ENCODE measurements at regions not wholly inside any gene's neighbourhood (a gene's known extent, or its start where the extent isn't known, plus 50 kb on each side); places are given as distances from the start of the nearest gene placed in this dataset.
"Not testable (repeated sequence)": the region's sequence is repeated elsewhere in the genome, so short reads cannot be mapped to it uniquely, and the experiment has no call there.

- no peak for DNase-seq
Measured at GRCh38 chr17:22654447-22654846, 962.1 kb downstream of the KCNJ18 start.

GRCh38 chr17:22669721-22670120 lies 977.4 kb downstream of the KCNJ18 start:
- DNase-seq = no peak

GRCh38 chr17:22671110-22671509 lies 978.8 kb downstream of the KCNJ18 start:
- no peak for DNase-seq

- no peak for DNase-seq
Measured at GRCh38 chr17:22692066-22692805, 999.9 kb downstream of the KCNJ18 start.

GRCh38 chr17:22692806-22693171 lies 1000.5 kb downstream of the KCNJ18 start:
- DNase-seq = no peak

- no peak for DNase-seq
Measured at GRCh38 chr17:22694362-22695227, 1002.3 kb downstream of the KCNJ18 start.

- DNase-seq = no peak
Measured at GRCh38 chr17:22695228-22695619, 1002.9 kb downstream of the KCNJ18 start.

GRCh38 chr17:22703204-22703603 lies 1010.9 kb downstream of the KCNJ18 start:
- DNase-seq = peak; percentile 1

GRCh38 chr17:22703786-22704441 lies 1011.6 kb downstream of the KCNJ18 start:
- DNase-seq = peak; percentile 1

GRCh38 chr17:22704674-22705073 lies 1012.4 kb downstream of the KCNJ18 start:
- no peak for DNase-seq

GRCh38 chr17:22707626-22708025 lies 1015.3 kb downstream of the KCNJ18 start:
- no peak for DNase-seq

GRCh38 chr17:22717211-22717610 lies 1024.9 kb downstream of the KCNJ18 start:
- no peak for DNase-seq

GRCh38 chr17:22718689-22719088 lies 1026.4 kb downstream of the KCNJ18 start:
- DNase-seq = no peak

- DNase-seq = not testable (repeated sequence)
Measured at GRCh38 chr17:22741066-22741465, 1048.7 kb downstream of the KCNJ18 start.

Data from activated CD4-positive, alpha-beta T cell treated with anti-CD3 and anti-CD28 coated beads, Interleukin-2, Interleukin-6, amounts not matched to agents 100 ng/mL and 50 ng/mL, durations not matched to agents 16 hours and 8 hours (primary cell).